Suprapubic skin (tissue), 4 donors: ENCODE measurements at regions not wholly inside any gene's neighbourhood (a gene's known extent, or its start where the extent isn't known, plus 50 kb on each side); places are given as distances from the start of the nearest gene placed in this dataset.

Experiments used
- DNase-seq, 2 donors: peaks; one replicate each; pipeline ENCODE4 v3.0.0-alpha.2; 2019; ENCODE audit warnings: low spot score in 2 of 2
- H3K27ac ChIP-seq: fragments of 200-600 bp; sonication (generic); one replicate; pipeline ENCODE4 v1.5.1; 2019
- H3K27me3 ChIP-seq: fragments of 200-600 bp; sonication (generic); one replicate; pipeline ENCODE4 v1.5.1; 2019
- H3K36me3 ChIP-seq: fragments of 200-600 bp; sonication (generic); one replicate; pipeline ENCODE4 v1.5.1; 2019
- H3K4me1 ChIP-seq: fragments of 200-600 bp; sonication (generic); one replicate; pipeline ENCODE4 v1.5.1; 2019
- H3K4me3 ChIP-seq: fragments of 200-600 bp; sonication (generic); one replicate; pipeline ENCODE4 v1.5.1; 2019; ENCODE audit warnings: mild to moderate bottlenecking
- H3K9me3 ChIP-seq: fragments of 200-600 bp; sonication (generic); one replicate; pipeline ENCODE4 v1.5.1; 2019
- CTCF ChIP-seq, 2 donors: fragments of 200-600 bp in 1 of 2; fragments of 450-650 bp in 1 of 2; sonication (generic) in 1 of 2; IDR thresholded peaks; one replicate each; pipeline ENCODE4 v1.5.1; 2016 to 2019; ENCODE audit warnings: antibody characterized with exemption in 2 of 2, mild to moderate bottlenecking in 1 of 2, moderate library complexity in 1 of 2
- EP300 ChIP-seq: sonication (generic); formaldehyde crosslinking; IDR thresholded peaks from one replicate; pipeline ENCODE4 v1.6.1; 2017; ENCODE audit warnings: antibody characterized with exemption
- POLR2A ChIP-seq, 2 donors: fragments of 450-650 bp; IDR thresholded peaks; one replicate each; pipeline ENCODE4 v1.6.1; 2017; ENCODE audit warnings: antibody characterized with exemption in 2 of 2, mild to moderate bottlenecking in 2 of 2, moderate library complexity in 2 of 2
- POLR2AphosphoS5 ChIP-seq, 3 donors: sonication (generic); formaldehyde crosslinking; IDR thresholded peaks; one replicate each; pipeline ENCODE4 v1.6.1; 2017; ENCODE audit warnings: antibody characterized with exemption in 3 of 3
- WGBS: methylation state at CpG from one replicate; pipeline ENCODE4 v1.1.5; 2018; 5-methylcytosine and 5-hydroxymethylcytosine counted together

DNA sequence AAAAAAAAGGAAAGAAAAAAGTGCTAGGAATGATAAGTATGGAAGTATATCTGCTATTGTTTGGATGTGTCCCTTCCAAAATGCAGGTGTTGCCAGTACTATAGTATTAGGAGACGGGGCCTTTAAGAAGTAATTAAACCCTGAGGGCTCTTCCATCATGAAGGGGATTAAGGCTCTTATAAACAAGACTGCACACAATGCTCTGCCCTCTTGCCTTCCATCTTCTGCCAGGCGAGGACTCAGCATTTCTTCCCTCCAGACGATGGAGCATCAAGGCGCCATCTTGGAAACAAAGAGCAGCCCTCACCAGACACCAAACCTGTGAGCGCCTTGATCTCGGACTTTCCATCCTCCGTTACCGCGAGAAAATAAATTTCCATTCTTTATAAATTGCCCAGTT, 120.1 kb upstream of the GPM6A start:
- H3K27ac ChIP-seq = no peak overlapping the region
- no peak for TF ChIP-seq POLR2AphosphoS5 (IDR thresholded peaks at IDR 0.05)
- no peak for TF ChIP-seq CTCF (IDR thresholded peaks at IDR 0.05)
- no peaks in the 10 kb centered on the region for H3K27me3 ChIP-seq
- H3K4me1 ChIP-seq = no peaks in the 10 kb centered on the region
- H3K36me3 ChIP-seq = no peaks in the 10 kb centered on the region
- 90% methylated on average over 9 of the region's 9 CpGs for WGBS
- H3K9me3 ChIP-seq = no peaks in the 10 kb centered on the region
- no peak for DNase-seq
- no peak overlapping the region for H3K4me3 ChIP-seq

DNA sequence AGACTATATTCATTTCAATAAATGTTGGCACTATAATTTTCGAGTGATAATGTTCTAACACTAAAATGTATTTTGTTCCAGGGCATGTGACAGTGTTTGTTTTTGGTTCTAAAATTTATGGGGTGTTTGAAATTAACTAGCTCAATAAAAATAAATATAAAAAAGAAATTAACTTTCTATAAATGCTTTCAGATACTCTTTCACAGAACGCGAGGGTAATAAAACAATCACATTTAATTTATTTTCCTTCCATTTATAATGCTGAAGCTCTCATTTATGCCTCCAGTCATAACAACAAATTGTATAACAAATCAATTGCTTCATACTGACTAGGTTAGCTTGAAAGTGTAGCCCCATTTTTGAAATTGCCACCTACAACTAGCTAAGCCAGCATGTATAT, 122.4 kb upstream of the GPM6A start:
- 35% methylated on average over 3 of the region's 3 CpGs for WGBS
- H3K36me3 ChIP-seq = no peaks in the 10 kb centered on the region
- H3K9me3 ChIP-seq = no peaks in the 10 kb centered on the region
- H3K27ac ChIP-seq = no peak overlapping the region
- TF ChIP-seq CTCF (IDR thresholded peaks at IDR 0.05) = no peak
- TF ChIP-seq POLR2AphosphoS5 (IDR thresholded peaks at IDR 0.05) = no peak
- no peak for TF ChIP-seq POLR2A (IDR thresholded peaks at IDR 0.05)
- no peak for TF ChIP-seq EP300
- no peaks in the 10 kb centered on the region for H3K27me3 ChIP-seq
- H3K4me3 ChIP-seq = no peak overlapping the region
- no peak for DNase-seq
- no peaks in the 10 kb centered on the region for H3K4me1 ChIP-seq

- no peaks in the 10 kb centered on the region for H3K27me3 ChIP-seq
- no peak overlapping the region for H3K27ac ChIP-seq
- H3K36me3 ChIP-seq = no peaks in the 10 kb centered on the region
- H3K9me3 ChIP-seq = no peaks in the 10 kb centered on the region
- H3K4me3 ChIP-seq = no peak overlapping the region
- TF ChIP-seq POLR2A (IDR thresholded peaks at IDR 0.05) (no peak), POLR2AphosphoS5 (IDR thresholded peaks at IDR 0.05) (no peak), EP300 (no peak), CTCF (IDR thresholded peaks at IDR 0.05) (no peak)
- DNase-seq = no peak
- no peaks in the 10 kb centered on the region for H3K4me1 ChIP-seq
These were observed 123.1 kb upstream of the GPM6A start for GRCh38 chr4:175935016-175935661.

DNA sequence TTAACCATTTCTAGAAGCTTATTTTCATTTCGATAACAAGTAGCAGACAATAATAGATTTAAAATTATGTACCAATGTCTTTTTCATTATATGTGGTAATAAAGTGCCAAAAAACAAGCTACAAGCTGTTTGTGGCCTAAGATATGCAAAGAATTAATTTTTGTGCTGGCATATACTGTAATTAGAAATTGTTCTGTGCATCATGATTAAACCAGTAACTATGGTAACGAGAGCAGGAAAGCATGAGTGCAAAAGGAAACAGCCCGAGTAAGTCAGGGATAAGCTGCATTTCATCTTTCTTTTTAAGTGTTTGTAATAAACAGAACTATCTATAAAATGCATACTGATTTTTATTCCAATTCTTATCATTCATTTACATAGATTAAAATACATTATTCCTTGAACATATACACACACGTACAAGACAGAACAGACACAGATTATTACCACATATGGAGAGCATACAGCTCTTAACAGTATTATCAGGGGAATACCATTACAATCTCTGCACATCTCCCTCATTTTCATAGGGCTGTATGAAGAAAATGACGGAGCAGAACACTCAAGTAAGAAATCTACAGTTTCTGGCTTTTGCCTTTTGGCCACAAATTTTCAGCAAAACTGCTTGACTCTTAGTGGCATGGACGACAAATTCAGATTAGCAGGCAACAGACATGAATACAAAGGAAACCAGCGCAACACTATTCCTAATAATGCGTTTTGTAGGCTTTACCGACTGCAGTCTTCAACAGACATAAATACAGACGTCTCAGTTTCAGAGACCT, 121.3 kb upstream of the WDR17 start:
- Histone ChIP-seq H3K27ac (no peak overlapping the region), H3K27me3 (no peaks in the 10 kb centered on the region), H3K9me3 (no peaks in the 10 kb centered on the region), H3K4me1 (no peaks in the 10 kb centered on the region), H3K36me3 (no peaks in the 10 kb centered on the region), H3K4me3 (no peak overlapping the region)
- 75% methylated on average over 10 of the region's 10 CpGs for WGBS
- no peak for DNase-seq
- TF ChIP-seq POLR2AphosphoS5 (IDR thresholded peaks at IDR 0.05) = no peak
- no peak for TF ChIP-seq CTCF (IDR thresholded peaks at IDR 0.05)
- TF ChIP-seq POLR2A (IDR thresholded peaks at IDR 0.05) = no peak
- no peak for TF ChIP-seq EP300

GRCh38 chr4:175946472-175947116, 119.0 kb upstream of the WDR17 start:
- no peak for DNase-seq
- no peaks in the 10 kb centered on the region for H3K27me3 ChIP-seq
- H3K4me3 ChIP-seq = no peak overlapping the region
- no peaks in the 10 kb centered on the region for H3K36me3 ChIP-seq
- H3K4me1 ChIP-seq = no peaks in the 10 kb centered on the region
- H3K27ac ChIP-seq = no peak overlapping the region
- 29% methylated on average over 6 of the region's 6 CpGs for WGBS
- H3K9me3 ChIP-seq = no peaks in the 10 kb centered on the region
- TF ChIP-seq CTCF (IDR thresholded peaks at IDR 0.05) (no peak), POLR2A (IDR thresholded peaks at IDR 0.05) (no peak), EP300 (no peak), POLR2AphosphoS5 (IDR thresholded peaks at IDR 0.05) (no peak)
